HEK293T (cell line): ENCODE measurements at regions not wholly inside any gene's neighbourhood (a gene's known extent, or its start where the extent isn't known, plus 50 kb on each side); places are given as distances from the start of the nearest gene placed in this dataset.

Source experiments
- ARNT ChIP-seq: fragments of 450-650 bp; IDR thresholded peaks from 2 replicates; pipeline ENCODE4 v1.6.1; 2017; ENCODE audit warnings: mild to moderate bottlenecking
- BHLHE40 ChIP-seq: fragments of 450-650 bp; IDR thresholded peaks from 2 replicates; pipeline ENCODE4 v1.6.1; 2016; ENCODE audit warnings: mild to moderate bottlenecking, moderate library complexity, borderline replicate concordance
- ELF4 ChIP-seq: fragments of 450-650 bp; IDR thresholded peaks from 2 replicates; pipeline ENCODE4 v1.6.1; 2017; ENCODE audit warnings: antibody characterized with exemption
- FOXK2 ChIP-seq: fragments of 450-650 bp; IDR thresholded peaks from 2 replicates; pipeline ENCODE4 v1.6.1; 2016; ENCODE audit warnings: mild to moderate bottlenecking
- HDGF ChIP-seq: fragments of 450-650 bp; IDR thresholded peaks from 2 replicates; pipeline ENCODE4 v1.6.1; 2017; ENCODE audit warnings: antibody characterized with exemption, borderline replicate concordance
- L3MBTL2 ChIP-seq: fragments of 450-650 bp; conservative IDR thresholded peaks from 2 replicates; pipeline ENCODE4 v1.6.1; 2016; ENCODE audit warnings: mild to moderate bottlenecking
- LEF1 ChIP-seq: fragments of 450-650 bp; IDR thresholded peaks from 2 replicates; pipeline ENCODE4 v1.6.1; 2017; ENCODE audit warnings: mild to moderate bottlenecking, borderline replicate concordance
- SP1 ChIP-seq: fragments of 450-650 bp; IDR thresholded peaks from 2 replicates; pipeline ENCODE4 v1.6.1; 2017
- SUZ12 ChIP-seq: fragments of 450-650 bp; IDR thresholded peaks from 2 replicates; pipeline ENCODE4 v1.6.1; 2016; ENCODE audit warnings: mild to moderate bottlenecking
- TARDBP ChIP-seq: fragments of 450-650 bp; IDR thresholded peaks from 2 replicates; pipeline ENCODE4 v1.6.1; 2016
- ZNF384 ChIP-seq: fragments of 450-650 bp; IDR thresholded peaks from 2 replicates; pipeline ENCODE4 v1.6.1; 2016

DNA sequence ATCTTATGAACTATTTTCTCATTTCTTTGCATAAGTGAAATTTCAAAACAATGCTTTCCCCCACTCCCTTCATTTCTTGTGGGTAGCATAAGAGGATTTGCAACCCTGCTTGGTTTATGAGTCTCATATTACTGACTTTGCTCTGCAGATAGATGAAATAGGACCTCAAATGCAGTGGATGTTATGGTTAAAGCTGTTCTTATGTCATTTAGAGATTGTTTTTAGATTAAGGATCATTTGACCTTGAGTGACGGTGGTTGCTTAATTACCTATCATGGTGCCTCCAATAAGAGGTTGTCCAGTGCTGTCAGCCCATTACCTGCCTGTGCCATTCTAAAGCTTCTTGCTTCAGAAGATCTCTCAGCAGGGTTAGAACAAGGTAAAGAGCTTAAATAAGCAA is 351.4 kb upstream of the ATP2B1 start:
- TF ChIP-seq SUZ12 (no peak), ARNT (no peak), ELF4 (no peak), BHLHE40 (no peak), FOXK2 (no peak), TARDBP (no peak), L3MBTL2 (no peak), ZNF384 (no peak), HDGF (no peak), SP1 (no peak), LEF1 (no peak)
